LNCAP (cell line): ENCODE measurements at regions not wholly inside any gene's neighbourhood (a gene's known extent, or its start where the extent isn't known, plus 50 kb on each side); places are given as distances from the start of the nearest gene placed in this dataset.

Experiments
- TF ChIP-seq, protein P1 (sequence below): fragments of 450-650 bp; IDR thresholded peaks from 2 replicates; pipeline ENCODE4 v1.5.1; 2017; ENCODE audit warnings: mild to moderate bottlenecking

DNA sequence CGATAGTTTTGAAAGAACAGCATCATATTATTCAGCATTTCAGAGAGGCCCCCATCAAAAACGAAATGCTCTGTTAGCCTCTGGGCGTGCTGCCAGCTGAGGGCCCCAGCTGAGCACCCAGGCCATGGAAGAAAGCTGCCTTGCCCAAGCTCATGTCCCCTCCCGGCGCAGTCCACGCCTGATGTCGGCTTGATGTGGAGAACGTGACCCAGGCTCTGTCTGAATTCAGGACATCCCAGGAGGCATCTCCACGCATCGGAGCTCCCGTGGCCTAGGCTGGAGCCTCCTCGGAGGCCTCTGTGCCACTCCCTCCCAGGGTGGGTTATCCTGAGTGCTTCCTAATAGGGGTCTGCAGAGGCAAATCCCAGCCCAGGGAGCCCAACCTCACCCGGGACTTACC lies 218.3 kb upstream of the AKR1E2 start:
- TF ChIP-seq, protein P1, sequence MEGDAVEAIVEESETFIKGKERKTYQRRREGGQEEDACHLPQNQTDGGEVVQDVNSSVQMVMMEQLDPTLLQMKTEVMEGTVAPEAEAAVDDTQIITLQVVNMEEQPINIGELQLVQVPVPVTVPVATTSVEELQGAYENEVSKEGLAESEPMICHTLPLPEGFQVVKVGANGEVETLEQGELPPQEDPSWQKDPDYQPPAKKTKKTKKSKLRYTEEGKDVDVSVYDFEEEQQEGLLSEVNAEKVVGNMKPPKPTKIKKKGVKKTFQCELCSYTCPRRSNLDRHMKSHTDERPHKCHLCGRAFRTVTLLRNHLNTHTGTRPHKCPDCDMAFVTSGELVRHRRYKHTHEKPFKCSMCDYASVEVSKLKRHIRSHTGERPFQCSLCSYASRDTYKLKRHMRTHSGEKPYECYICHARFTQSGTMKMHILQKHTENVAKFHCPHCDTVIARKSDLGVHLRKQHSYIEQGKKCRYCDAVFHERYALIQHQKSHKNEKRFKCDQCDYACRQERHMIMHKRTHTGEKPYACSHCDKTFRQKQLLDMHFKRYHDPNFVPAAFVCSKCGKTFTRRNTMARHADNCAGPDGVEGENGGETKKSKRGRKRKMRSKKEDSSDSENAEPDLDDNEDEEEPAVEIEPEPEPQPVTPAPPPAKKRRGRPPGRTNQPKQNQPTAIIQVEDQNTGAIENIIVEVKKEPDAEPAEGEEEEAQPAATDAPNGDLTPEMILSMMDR, result no peak

DNA sequence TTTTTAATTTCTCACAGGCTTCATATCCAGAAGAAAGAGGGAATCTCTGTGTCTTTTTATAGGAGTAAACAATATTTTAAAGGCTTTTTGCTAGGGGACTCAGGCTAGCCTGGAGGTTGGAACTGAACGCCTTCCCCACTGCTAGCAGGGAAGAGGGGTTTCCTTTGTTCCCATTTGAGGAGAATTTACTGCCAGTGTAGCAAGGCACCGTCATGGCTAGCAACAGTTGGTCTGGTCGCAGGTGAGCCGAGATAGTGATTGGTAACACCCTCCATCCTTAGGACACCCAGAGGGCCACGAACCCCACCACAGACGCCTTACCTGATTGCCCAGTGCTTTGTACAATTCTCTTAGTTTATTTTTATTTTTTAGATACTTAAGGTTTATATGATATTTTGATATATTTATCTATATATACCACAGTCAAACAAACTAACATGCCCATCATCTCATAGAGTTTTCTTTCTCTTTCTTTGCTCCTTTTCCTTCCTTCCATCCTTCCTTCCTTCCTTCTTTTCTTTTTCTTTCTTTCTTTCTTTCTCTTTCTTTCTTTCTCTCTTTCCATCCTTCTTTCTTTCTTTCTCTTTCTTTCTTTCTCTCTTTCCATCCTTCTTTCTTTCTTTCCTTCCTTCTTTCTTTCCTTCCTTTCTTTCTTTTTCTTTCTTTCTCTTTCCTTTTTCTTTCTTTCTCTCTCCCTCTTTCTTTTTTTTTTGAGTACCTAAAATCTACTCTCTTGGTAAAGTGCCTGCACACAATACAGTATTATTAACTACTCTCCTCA lies 219.0 kb upstream of the AKR1E2 start:
- TF ChIP-seq, protein P1, result no peak

DNA sequence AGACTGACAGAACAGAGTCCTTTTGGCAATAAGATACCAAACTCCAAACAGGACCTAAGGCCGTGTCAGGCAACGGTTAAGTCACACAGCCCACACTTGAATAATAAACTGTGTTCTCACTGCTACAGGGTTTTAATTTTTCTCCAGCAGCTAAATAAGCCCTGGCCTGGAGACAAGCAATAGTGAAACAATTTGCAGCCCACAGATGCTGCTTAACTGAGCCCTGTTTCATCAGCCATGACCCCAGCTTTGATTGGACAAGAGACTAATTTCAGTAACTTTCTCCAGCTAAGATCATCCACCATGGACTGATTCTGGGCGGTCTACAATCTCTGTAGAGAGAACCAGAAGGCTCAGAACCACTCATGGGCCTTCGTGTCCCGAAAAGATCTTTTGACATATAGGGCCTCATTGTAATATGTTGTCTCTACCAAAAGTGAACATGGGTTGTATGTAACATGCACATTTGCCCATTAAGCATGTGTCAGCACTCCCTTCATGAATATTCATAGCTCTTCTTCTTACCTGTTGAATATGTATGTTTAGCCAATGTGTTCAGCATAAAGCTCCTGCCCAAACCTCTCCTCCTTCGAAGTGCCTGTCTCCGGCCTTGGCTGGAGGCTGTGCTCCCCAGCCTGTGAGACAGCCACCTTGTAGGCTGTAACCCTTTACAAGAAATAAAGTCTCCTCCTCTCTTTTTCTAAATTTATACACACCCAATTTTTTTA lies 223.1 kb upstream of the AKR1E2 start:
- TF ChIP-seq, protein P1, result no peak

DNA sequence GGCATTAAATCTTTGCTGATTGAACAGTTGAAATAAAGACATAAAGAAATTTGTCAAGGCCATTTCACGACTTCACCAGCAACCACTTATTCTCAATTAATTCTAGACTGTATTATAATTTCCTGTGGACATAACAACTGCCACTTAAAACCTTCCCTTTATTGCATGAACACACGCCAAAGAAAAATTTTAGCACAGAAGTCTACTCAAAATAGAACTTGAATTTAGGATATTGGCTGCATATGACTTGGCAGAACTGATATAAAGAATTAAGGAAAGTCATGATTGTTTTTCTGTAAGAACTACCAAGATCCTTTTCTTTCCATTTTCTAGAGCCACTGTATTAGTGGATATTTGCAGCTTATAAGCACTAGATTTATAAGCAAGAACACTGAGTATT lies 226.5 kb upstream of the AKR1E2 start:
- TF ChIP-seq, protein P1, result no peak

DNA sequence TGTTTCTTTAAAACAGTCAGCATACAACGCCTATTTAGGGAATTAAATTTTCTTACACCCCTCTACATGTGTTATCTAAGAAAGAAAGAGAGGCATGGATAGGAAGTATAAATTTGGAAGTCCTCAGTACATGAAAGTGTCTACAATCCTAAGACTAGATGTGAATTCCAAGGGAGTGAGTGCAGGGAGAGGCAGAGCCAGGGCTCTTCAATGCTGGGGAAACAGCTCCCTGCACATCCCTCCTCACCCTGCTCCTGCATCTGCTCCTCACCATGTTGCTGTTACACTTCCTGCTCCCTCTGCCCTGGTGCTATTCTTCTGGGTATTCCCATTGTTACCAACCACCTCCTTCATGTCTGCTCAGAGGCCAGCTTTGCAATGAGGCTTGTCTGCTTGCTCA lies 229.1 kb upstream of the AKR1E2 start:
- TF ChIP-seq, protein P1, result no peak

DNA sequence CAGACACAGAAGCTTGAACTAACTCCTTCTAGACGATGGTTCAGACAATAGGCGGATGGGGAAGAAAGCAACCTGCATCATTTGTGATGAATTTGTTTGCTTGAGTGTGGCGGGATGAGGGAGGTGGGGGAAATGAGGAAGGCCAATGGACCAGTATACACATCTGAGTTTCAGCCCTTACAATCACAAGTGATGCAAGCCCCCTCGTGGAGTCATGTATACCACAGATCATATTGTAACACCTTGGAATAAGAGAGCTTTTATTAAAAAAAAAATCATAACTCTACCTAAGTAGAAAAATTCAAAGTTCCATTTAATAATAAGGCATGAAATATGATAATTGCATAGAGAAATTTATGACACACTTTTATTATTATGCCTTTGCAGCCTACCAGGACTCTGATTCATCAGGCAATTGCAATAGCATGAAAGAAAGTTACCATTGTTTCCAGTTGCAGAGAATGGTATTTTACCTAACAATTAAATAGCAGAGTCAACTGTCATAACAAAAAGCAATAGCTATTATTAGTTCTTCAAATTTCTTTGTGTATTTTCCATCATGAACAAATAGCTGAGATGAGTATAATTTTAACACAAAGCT lies 230.2 kb upstream of the AKR1E2 start:
- TF ChIP-seq, protein P1, result no peak

DNA sequence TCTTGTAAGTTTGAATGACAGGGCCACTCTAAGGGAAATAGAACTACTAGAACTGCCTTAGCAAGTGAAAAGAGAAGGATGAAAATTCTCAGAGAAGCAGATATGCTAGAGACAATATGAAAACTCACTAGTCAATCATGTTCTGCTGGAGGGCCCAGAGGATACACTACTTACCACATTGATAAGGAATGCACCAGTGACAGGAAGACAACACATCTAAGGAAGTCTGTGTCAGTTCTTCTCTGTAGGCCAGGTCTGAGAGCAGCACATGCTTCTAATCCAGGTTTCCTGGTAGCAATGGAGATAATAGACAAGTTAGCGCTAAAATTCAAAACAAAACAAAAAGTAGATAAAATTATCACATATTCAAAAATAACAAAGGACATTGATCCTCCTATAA lies 235.2 kb upstream of the AKR1E2 start:
- TF ChIP-seq, protein P1, result no peak
